NCI-H2227 treated with DMSO at 0.1 percent for 48 hours (cell line): ENCODE measurements at regions not wholly inside any gene's neighbourhood (a gene's known extent, or its start where the extent isn't known, plus 50 kb on each side); places are given as distances from the start of the nearest gene placed in this dataset.

Experiments
- DNase-seq: peaks from one replicate; lab custom pipeline; 2025; lab: John Stamatoyannopoulos, UW

DNA sequence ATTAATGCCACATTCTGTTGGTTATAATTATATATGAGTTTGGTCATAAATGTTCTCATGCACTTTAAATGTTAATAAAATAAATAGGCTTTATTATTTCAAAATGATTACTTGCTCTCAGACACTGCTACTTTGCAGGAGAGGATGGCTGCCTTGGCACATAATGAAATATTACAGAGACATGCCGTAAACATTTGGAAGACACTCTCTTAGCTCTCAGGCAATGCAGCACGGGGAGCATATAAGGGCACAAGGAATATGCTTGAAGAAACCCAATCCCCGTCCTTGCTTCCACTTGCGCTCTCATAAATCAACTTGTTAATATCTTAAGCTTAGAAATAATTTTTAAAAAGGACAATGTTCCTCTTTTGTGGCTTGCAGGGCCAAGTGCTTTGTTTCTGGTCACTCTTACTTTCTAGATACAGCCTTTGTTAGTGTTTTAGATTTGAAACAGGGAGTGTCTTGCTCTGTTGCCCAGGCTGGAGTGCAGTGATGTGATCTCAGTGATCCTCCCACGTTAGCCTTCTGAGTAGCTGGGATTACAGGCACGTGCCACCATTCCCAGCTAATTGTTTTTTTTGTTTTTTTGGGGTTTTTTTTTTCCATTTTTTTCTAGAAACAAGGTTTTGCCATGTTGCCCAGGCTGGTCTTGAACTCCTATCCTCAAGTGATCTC, 445.0 kb downstream of the SPRY1 start:
- no peak for DNase-seq

- DNase-seq: no peak
These were observed 446.5 kb downstream of the SPRY1 start for GRCh38 chr4:123843137-123843536.

- DNase-seq: no peak
These were observed 447.8 kb downstream of the SPRY1 start for GRCh38 chr4:123844374-123844773.

GRCh38 chr4:123846092-123846491, 449.5 kb downstream of the SPRY1 start:
- DNase-seq: no peak

DNA sequence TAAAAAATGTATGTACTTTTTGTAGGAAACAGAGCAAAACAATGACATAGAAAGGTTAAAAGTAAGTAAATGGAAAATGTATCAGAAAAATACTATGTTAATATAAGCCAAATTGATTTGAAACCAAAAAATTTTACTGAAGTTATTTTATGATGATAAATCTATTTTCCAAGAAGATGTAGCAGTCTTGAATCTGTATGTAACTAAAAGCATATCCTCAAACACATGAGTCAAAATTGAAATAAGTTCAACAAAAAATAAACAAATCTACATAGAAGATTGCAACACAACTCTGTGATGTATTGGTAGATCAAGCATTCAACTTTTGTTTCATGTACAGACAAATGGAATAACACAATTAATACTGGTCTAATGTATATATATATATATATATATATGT, 450.0 kb downstream of the SPRY1 start:
- no peak for DNase-seq

DNA sequence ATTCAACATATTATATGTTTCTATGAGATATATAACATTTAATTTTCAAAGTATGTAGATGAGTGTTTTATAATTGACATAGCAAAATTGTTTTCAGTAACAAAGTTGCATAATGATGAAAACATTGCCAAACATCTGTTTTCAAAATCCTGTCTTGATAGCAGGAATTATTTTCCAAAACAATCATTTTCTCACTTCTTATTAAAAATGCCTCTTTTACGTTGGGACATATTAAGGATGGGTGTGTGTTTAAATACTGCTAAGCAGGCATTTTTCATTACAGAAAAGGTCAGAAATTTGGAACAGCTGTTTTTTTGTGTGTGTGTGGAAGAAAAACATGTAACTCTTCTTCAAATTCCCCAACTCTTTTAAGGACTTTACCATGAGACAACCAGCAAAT, 452.0 kb downstream of the SPRY1 start:
- no peak for DNase-seq

- no peak for DNase-seq
These were observed 452.9 kb downstream of the SPRY1 start for GRCh38 chr4:123849495-123849894.

DNA sequence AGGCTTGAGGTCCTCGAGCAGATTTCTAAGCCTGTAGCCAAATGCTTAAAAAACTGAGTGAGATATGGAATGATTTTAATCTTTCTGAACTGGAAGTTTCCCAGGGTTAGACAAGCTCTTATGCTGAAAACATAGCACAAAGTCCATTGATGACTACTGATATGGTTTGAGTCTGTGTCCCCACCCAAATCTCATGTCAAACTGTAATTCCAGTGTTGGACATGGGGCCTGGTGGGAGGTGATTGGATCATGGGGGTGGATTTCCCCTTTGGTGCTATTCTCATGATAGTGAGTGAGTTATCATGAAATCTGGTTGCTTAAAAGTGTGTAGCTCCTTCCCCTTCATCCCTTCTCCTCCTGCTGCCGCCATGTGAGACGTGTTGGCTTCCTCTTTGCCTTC, 454.9 kb downstream of the SPRY1 start:
- no peak for DNase-seq

- DNase-seq: no peak
These were observed 457.1 kb downstream of the SPRY1 start for GRCh38 chr4:123853651-123854050.

DNA sequence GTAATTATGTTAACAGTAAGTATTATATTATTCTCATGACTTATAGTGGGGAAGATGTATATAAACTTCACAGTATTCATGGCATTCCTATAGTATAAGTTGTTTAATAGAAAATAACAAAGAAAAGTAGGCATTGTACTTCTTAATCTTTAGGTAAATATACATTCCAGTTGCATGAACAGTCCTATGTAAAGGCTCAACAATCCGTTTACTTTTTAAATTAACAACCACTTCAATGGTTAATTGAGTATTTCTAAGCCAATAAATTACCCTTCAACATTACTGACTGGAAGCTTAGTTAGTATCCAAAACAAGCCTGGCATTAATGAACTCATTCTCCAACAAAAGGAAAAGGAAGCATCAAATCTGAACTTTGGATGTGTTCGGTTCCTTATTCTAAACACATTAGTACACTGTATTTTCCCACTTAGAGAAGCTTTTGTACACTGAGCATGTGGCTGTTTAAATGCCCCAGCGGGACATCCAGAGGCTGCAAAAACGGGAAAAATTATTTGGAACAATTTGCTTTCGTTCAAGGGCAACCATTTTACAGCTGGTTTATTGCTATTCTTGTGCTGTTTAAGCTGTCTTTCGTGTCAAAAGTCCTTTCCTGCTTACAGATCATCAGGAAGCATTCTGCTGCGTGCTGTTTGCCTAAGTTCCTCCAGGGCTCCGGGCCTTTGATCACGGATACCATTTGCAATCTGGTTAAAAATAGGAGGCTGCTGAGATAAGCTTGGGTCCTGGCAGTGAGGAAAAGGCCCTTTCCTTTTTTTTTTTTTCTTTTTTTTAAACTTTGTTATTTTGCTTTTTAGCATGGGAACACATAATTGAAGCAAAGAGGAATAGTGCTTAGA, 460.3 kb downstream of the SPRY1 start:
- DNase-seq: no peak

GRCh38 chr4:123858465-123858864, 461.9 kb downstream of the SPRY1 start:
- no peak for DNase-seq

GRCh38 chr4:123862812-123863211, 466.2 kb downstream of the SPRY1 start:
- no peak for DNase-seq

GRCh38 chr4:123866796-123867195, 470.2 kb downstream of the SPRY1 start:
- DNase-seq: no peak

DNA sequence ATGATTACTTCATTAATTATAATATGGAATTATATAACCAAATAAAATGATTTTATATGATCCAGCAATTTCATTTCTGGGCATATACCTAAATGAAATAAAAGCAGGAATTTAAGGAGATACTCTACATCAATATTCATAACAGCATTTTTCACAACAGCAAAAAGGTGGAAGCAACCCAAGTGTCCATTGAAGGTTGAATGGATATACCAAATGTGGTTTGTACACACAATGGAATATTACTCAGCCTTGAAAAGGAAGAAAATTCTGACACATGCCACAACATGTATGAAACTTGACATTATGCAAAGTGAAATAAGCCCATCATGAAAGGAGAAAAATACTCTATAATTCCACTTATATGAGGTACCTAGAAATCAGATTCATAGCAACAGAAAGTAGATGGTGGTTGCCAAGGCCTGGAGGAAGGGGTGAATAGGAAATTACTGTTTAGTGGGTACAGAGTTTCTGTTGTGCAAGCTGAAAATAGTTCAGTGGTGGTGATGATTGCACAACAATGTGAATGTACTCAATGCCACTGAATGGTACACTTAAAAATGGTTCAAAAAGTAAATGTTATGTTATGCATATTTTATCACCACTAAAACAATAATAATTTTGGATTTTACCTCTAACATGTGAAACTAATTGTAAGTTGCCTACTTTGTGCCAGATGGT, 471.5 kb downstream of the SPRY1 start:
- DNase-seq: no peak

DNA sequence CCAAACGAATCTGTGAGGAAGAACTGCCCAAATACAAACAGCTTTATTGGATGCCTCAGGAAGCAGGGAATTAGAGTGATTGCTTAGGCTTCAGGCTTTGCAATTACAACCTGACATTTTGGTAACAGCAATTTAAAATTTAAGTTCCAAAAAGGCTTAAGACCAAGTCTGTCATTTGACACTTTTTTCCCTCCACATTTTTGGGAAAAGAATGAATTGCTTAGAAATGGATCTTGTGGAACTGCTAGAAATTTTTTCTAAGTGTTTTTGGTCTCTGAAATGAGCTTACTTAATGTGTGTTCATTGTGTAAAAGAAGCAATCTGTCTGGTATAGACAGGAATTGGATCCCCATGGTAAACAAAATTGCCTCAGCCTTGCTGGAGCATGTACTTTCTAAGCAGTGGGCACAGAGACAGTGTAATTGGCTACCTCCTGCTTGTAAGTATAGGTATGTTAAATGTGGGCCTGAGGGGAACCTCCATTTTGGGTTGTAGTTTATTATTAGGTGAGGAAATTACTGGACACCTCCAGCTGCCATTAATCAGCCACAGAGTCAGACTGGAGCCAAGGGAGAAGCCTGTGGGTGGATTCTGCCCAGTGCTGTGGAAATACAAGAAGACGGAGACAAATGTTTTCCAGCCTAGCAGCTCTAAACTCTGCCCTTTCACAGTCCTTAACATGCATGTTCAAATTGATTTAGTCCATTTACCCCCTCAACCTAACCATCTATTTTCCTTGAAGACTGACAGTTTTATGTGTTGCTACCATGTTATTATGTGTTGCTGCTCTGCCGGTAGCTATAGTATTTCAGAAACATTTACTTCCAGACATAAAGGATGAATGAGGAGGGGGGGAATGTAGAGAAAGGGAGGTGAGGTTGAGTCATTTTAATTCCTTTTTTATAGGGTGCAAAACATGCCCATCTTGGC, 473.0 kb downstream of the SPRY1 start:
- peak; percentile 72 for DNase-seq

- DNase-seq: no peak
These were observed 473.8 kb downstream of the SPRY1 start for GRCh38 chr4:123870216-123870876.

DNA sequence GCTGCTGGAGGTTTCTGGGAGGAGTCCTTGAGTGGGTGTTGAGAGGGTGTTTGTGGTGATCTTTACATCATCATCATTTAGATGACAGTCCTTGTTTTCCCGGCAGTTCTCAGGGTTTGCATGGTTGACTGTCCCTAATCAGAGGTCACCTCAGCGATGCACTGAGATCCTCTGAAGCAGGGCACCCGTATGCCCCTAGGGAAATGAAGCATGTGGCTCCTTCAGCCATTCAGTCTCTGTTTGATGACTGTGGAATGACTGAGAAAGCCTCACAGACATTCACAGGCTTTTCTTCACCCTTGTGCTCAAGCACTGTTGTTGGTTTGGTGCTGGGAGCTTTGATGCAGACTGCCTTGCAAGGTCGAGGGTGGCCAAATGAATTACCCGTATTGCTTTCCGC, 474.7 kb downstream of the SPRY1 start:
- no peak for DNase-seq

GRCh38 chr4:123874063-123874462, 477.5 kb downstream of the SPRY1 start:
- no peak for DNase-seq

DNA sequence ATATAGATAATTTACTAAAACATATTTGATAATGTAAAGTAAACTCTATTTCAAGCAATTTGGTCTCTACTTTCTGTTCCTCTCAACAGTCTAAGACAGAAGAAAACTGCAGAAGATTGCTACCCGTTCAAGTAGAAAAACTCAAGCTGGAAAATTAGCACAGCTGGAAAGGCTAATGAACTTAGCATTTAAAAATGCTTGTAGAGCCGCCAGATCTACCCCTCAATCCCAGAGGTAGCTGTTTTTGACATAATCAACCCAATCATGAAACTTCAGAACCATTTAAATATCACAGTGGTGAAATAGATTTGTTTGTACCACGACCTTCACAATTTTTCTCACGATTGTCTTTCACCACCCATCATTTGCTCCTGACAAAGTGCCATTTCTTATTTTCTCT, 479.5 kb downstream of the SPRY1 start:
- DNase-seq: no peak

GRCh38 chr4:123876671-123877101, 480.1 kb downstream of the SPRY1 start:
- DNase-seq: peak; percentile 1

- no peak for DNase-seq
These were observed 481.0 kb downstream of the SPRY1 start for GRCh38 chr4:123877551-123877950.
